ENCODE measurements at regions not wholly inside any gene's neighbourhood (a gene's known extent, or its start where the extent isn't known, plus 50 kb on each side); places are given as distances from the start of the nearest gene placed in this dataset.
"Not testable (repeated sequence)": the region's sequence is repeated elsewhere in the genome, so short reads cannot be mapped to it uniquely, and the experiment has no call there.

DNA sequence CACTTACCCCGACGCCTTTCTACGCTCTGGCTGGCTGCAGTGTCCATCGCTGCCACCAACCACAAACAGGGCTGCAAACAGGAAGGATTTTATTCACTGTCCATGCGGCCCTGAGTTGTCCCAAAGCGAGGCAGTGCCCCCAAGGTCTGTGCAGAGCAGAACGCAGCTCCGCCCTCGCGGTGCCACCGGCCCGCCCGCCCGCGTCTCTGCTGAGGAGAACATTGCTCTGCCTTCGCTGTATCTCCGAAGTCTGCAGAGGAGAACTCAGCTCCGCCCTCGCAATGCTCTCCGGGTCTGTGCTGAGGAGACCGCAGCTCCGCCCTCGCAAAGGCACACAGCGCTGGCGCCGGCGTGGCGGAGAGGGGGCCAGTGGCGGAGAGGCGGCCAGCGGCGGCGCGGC, 645.1 kb downstream of the FAM72C start:
- DNase-seq, result peak in 5 of 42 donors; percentile 0 to 54 (median 28)
- intact Hi-C loops (cut with DNase I), result not testable (repeated sequence)

GRCh38 chr1:143311154-143311553, 660.6 kb downstream of the FAM72C start:
- intact Hi-C loops (cut with DNase I); DNase-seq: not testable (repeated sequence)

Measured in head of caudate nucleus (tissue), 42 donors.